GM12872 (cell line): ENCODE measurements at regions not wholly inside any gene's neighbourhood (a gene's known extent, or its start where the extent isn't known, plus 50 kb on each side); places are given as distances from the start of the nearest gene placed in this dataset.

Experiments
- CTCF ChIP-seq: IDR thresholded peaks from 3 replicates; pipeline ENCODE4 v1.5.1; 2011; ENCODE audit warnings: low read depth, mild to moderate bottlenecking, low read length, moderate library complexity; ENCODE audit not compliant: insufficient read depth

GRCh38 chr4:91653067-91653466, 650.7 kb upstream of the GRID2 start:
- no peak for TF ChIP-seq CTCF

- TF ChIP-seq CTCF = no peak
These were observed 622.7 kb upstream of the GRID2 start for GRCh38 chr4:91681091-91681490.

GRCh38 chr4:91681544-91681943, 622.2 kb upstream of the GRID2 start:
- TF ChIP-seq CTCF = no peak

DNA sequence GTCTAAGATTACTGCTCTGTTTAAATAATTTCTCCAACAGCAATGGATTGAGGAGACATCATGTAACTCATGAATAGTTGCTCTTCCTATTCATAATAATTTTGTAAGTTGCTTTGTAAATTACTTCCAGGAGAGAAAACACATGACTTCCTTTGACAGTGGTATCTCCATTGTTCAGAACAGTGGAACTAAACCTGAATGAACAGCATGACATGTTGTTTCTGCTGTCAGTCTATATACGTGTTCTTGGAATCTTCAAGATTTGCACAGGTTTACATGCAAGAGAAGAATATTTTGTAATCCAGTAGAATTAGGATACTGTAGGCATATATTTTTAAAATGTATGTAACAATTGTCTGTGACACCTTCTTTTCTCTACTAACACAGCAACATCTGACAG, 618.8 kb upstream of the GRID2 start:
- TF ChIP-seq CTCF = no peak

DNA sequence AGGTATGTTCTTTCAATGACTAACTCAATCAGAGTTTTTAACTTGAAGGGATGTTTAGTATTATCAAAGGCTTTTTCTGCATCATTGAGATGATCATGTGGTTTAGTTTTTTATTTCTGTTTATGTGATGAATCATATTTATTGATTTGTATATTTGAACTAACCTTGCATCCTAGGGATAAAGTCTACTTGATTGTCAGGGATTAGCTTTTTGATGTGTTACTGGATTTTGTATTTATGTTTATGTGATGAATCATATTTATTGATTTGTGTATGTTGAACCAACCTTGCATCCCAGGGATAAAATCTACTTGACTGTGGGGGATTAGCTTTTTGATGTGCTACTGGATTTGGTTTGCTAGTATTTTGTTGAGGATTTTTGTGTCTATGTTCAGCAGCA, 615.4 kb upstream of the GRID2 start:
- TF ChIP-seq CTCF = no peak

GRCh38 chr4:91729851-91730250, 573.9 kb upstream of the GRID2 start:
- TF ChIP-seq CTCF = no peak

- TF ChIP-seq CTCF = no peak
These were observed 569.1 kb upstream of the GRID2 start for GRCh38 chr4:91734682-91735081.

- no peak for TF ChIP-seq CTCF
These were observed 557.2 kb upstream of the GRID2 start for GRCh38 chr4:91746551-91746950.
